ENCODE measurements at regions not wholly inside any gene's neighbourhood (a gene's known extent, or its start where the extent isn't known, plus 50 kb on each side); places are given as distances from the start of the nearest gene placed in this dataset.
A peak's percentile ranks its signal among the peaks of the same experiment; 100 is the strongest.
"Not testable (repeated sequence)": the region's sequence is repeated elsewhere in the genome, so short reads cannot be mapped to it uniquely, and the experiment has no call there.

GRCh38 chr16:88308441-88309173, 74.2 kb upstream of the ZNF469 start:
- Histone ChIP-seq H3K9me3 (peaks cover 0 to 13% (median 0%) of the 10 kb centered on the region in 11 donors), H3K36me3 (no peaks in the 10 kb centered on the region), H3K4me1 (peaks cover 0 to 23% (median 9%) of the 10 kb centered on the region in 9 donors), H3K4me3 (no peak overlapping the region), H3K27me3 (peaks cover 0 to 25% (median 7%) of the 10 kb centered on the region in 7 donors), H3K27ac (no peak overlapping the region)
- TF ChIP-seq, protein P1, sequence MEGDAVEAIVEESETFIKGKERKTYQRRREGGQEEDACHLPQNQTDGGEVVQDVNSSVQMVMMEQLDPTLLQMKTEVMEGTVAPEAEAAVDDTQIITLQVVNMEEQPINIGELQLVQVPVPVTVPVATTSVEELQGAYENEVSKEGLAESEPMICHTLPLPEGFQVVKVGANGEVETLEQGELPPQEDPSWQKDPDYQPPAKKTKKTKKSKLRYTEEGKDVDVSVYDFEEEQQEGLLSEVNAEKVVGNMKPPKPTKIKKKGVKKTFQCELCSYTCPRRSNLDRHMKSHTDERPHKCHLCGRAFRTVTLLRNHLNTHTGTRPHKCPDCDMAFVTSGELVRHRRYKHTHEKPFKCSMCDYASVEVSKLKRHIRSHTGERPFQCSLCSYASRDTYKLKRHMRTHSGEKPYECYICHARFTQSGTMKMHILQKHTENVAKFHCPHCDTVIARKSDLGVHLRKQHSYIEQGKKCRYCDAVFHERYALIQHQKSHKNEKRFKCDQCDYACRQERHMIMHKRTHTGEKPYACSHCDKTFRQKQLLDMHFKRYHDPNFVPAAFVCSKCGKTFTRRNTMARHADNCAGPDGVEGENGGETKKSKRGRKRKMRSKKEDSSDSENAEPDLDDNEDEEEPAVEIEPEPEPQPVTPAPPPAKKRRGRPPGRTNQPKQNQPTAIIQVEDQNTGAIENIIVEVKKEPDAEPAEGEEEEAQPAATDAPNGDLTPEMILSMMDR (IDR thresholded peaks at IDR 0.05): no peak
- intact Hi-C loops (cut with DNase I): no loop called here
- ATAC-seq (no peak), DNase-seq (no peak)
- 85 to 94% methylated on average over 5 of the region's 5 CpGs for WGBS, 2 donors

GRCh38 chr16:88309174-88309907, 73.4 kb upstream of the ZNF469 start:
- Histone ChIP-seq H3K4me3 (no peak overlapping the region), H3K36me3 (no peaks in the 10 kb centered on the region), H3K4me1 (peaks cover 0 to 15% (median 5%) of the 10 kb centered on the region in 9 donors), H3K9me3 (peaks cover 0 to 12% (median 0%) of the 10 kb centered on the region in 11 donors), H3K27ac (no peak overlapping the region), H3K27me3 (peaks cover 0 to 25% (median 7%) of the 10 kb centered on the region in 7 donors)
- intact Hi-C loops (cut with DNase I): no loop called here
- TF ChIP-seq, protein P1 (IDR thresholded peaks at IDR 0.05): no peak
- DNase-seq (no peak), ATAC-seq (no peak)
- 92 to 94% methylated on average over 17 of the region's 17 CpGs for WGBS, 2 donors

DNA sequence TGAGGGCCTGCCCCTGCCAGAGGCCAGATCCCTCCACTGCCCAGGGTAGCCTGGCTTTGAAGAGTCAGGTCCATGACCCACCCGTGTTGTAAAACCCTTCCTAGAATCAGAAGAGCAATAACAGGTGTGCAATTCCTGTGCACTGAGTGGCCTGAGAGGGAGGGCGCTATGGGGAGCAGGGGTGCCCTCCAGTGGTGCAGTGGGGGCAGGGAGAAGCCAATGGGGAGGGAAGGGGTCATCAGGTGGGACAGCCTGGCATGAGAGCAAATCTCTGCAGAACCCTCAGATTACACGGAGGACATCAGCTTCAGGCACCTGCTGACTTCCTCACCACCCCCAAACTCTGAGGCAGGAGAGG, 72.9 kb upstream of the ZNF469 start:
- TF ChIP-seq, protein P1 (IDR thresholded peaks at IDR 0.05): peak in 3 of 9 donors; percentile 18 to 33 (median 22)
- Histone ChIP-seq H3K4me1 (peaks cover 0 to 10% (median 0%) of the 10 kb centered on the region in 9 donors), H3K27me3 (peaks cover 0 to 25% (median 7%) of the 10 kb centered on the region in 7 donors), H3K27ac (no peak overlapping the region), H3K4me3 (no peak overlapping the region), H3K9me3 (peaks cover 0 to 12% (median 0%) of the 10 kb centered on the region in 11 donors), H3K36me3 (no peaks in the 10 kb centered on the region)
- WGBS, 2 donors: 49 to 63% methylated on average over 3 of the region's 3 CpGs
- intact Hi-C loops (cut with DNase I): no loop called here
- no peak for DNase-seq
- no peak for ATAC-seq

DNA sequence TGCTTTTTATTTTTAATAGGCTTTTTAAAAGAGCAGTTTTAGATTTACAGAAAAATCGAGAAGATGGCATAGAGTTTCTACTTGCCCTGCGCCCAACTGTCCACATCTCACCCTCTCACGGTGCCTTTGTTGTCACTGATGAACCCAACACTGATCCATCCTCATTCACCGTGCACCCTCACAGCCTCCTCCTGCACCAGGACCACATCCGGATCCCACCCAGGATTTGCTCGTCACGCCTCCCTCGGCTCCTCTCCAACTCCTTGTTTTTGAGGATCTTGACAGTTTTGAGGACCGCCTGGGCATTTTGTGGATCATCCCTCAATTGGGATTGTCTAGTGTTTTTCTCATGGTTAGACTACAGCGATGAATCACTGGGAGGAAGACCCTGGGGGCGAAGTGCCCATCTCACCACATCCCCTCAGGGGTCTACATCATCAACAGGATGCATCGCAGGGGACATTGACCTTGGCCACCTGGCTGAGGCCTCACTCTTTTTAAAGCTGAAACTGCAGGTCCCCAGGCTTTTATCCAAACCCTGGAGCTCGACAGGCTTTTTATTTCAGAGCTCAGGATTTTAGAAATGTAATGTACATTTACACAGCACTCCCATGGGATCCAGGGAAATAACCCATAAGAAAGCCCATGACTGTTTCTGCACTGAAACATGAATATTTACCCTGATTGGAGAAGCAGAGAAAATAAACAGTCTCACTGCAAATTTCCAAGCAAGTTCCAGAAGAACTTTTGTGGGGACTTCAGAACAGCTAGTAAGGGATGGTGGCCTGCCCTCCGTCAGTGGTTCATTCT, 71.8 kb upstream of the ZNF469 start:
- 86 to 87% methylated on average over 14 of the region's 14 CpGs for WGBS, 2 donors
- Histone ChIP-seq H3K4me1 (peaks cover 0 to 13% (median 2%) of the 10 kb centered on the region in 9 donors), H3K9me3 (peaks cover 0 to 12% (median 0%) of the 10 kb centered on the region in 11 donors), H3K27me3 (peaks cover 0 to 25% (median 7%) of the 10 kb centered on the region in 7 donors), H3K36me3 (no peaks in the 10 kb centered on the region), H3K4me3 (no peak overlapping the region), H3K27ac (no peak overlapping the region)
- TF ChIP-seq, protein P1 (IDR thresholded peaks at IDR 0.05): no peak
- intact Hi-C loops (cut with DNase I): no loop called here
- ATAC-seq (no peak), DNase-seq (no peak)

- intact Hi-C loops (cut with DNase I); DNase-seq; ATAC-seq; H3K27ac ChIP-seq; H3K36me3 ChIP-seq; H3K4me3 ChIP-seq; H3K4me1 ChIP-seq: not testable (repeated sequence)
- H3K27me3 ChIP-seq: peaks cover 0 to 24% (median 7%) of the 10 kb centered on the region in 7 donors
- peaks cover 0 to 12% (median 0%) of the 10 kb centered on the region in 11 donors for H3K9me3 ChIP-seq
Measured at GRCh38 chr16:88311860-88312259, 70.9 kb upstream of the ZNF469 start.
